Uterus (tissue), 3 donors: ENCODE measurements at regions not wholly inside any gene's neighbourhood (a gene's known extent, or its start where the extent isn't known, plus 50 kb on each side); places are given as distances from the start of the nearest gene placed in this dataset.

ENCODE experiments used
- DNase-seq, 2 donors: peaks; one replicate each; pipeline ENCODE4 v3.0.0-alpha.2; 2019 to 2020
- H3K27ac ChIP-seq, 2 donors: fragments of 200-600 bp; sonication (generic); 1 replicate in 1 of 2; 2 replicates in 1 of 2; pipeline ENCODE4 v1.5.1; 2016 to 2018
- H3K27me3 ChIP-seq, 2 donors: fragments of 200-600 bp; sonication (generic); one replicate each; pipeline ENCODE4 v1.5.1; 2018 to 2019; ENCODE audit warnings: control low read depth in 1 of 2
- H3K36me3 ChIP-seq, 2 donors: fragments of 200-600 bp; sonication (generic); one replicate each; pipeline ENCODE4 v1.5.1; 2019; ENCODE audit warnings: control low read depth in 1 of 2
- H3K4me1 ChIP-seq, 2 donors: fragments of 200-600 bp; sonication (generic); one replicate each; pipeline ENCODE4 v1.5.1; 2018 to 2019; ENCODE audit warnings: control low read depth in 1 of 2
- H3K4me3 ChIP-seq, 2 donors: fragments of 200-600 bp; sonication (generic); 1 replicate in 1 of 2; 2 replicates in 1 of 2; pipeline ENCODE4 v1.5.1; 2018 to 2019; ENCODE audit warnings: mild to moderate bottlenecking in 1 of 2
- H3K9me3 ChIP-seq, 2 donors: fragments of 200-600 bp; sonication (generic); one replicate each; pipeline ENCODE4 v1.5.1; 2019; ENCODE audit warnings: control low read depth in 1 of 2
- POLR2A ChIP-seq, 2 donors: fragments of 450-650 bp; IDR thresholded peaks; one replicate each; pipeline ENCODE4 v1.6.1; 2016; ENCODE audit warnings: antibody characterized with exemption in 2 of 2, mild to moderate bottlenecking in 1 of 2, moderate library complexity in 1 of 2
- intact Hi-C: fragments of 100-400 bp; cut with DNase I; formaldehyde crosslinking; loops from one replicate; pipeline ENCODE4 v1.15.1; 2023; ENCODE audit warnings: low total_unique reads
- TF ChIP-seq, protein P1 (sequence below), 4 experiments: fragments of 200-600 bp in 2 of 4; fragments of 450-650 bp in 2 of 4; sonication (generic) in 2 of 4; IDR thresholded peaks; one replicate each; pipeline ENCODE4 v1.5.1; 2016 to 2019; ENCODE audit warnings: antibody characterized with exemption in 4 of 4, mild to moderate bottlenecking in 2 of 4, moderate library complexity in 1 of 4
- donor health status: DM: yes; HTN: yes; CAD: no.

DNA sequence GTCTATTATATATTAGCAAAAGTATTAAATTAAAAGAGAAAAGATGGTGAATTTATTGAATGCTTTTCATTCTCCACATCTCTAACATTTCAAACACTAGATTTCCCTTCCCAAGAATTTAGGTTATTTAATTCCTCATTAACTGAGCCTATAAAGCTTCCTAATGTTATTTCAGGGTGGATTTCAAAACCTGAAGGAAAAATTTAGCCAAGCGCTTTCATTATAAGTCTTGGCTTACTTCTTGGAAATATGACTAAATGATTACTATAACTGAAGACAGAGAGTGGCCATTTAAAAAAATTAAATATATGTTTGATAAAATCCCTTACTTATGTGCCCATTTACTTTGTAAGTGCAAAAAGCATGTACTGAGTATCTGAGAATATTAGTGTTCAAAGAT, 141.8 kb upstream of the ARSJ start:
- TF ChIP-seq, protein P1, sequence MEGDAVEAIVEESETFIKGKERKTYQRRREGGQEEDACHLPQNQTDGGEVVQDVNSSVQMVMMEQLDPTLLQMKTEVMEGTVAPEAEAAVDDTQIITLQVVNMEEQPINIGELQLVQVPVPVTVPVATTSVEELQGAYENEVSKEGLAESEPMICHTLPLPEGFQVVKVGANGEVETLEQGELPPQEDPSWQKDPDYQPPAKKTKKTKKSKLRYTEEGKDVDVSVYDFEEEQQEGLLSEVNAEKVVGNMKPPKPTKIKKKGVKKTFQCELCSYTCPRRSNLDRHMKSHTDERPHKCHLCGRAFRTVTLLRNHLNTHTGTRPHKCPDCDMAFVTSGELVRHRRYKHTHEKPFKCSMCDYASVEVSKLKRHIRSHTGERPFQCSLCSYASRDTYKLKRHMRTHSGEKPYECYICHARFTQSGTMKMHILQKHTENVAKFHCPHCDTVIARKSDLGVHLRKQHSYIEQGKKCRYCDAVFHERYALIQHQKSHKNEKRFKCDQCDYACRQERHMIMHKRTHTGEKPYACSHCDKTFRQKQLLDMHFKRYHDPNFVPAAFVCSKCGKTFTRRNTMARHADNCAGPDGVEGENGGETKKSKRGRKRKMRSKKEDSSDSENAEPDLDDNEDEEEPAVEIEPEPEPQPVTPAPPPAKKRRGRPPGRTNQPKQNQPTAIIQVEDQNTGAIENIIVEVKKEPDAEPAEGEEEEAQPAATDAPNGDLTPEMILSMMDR (IDR thresholded peaks at IDR 0.05) = no peak
- no peak for TF ChIP-seq POLR2A (IDR thresholded peaks at IDR 0.05)
- no peaks in the 10 kb centered on the region for H3K27me3 ChIP-seq
- no peak overlapping the region for H3K27ac ChIP-seq
- intact Hi-C loops = no loop called here
- H3K4me1 ChIP-seq = no peaks in the 10 kb centered on the region
- no peak for DNase-seq
- no peaks in the 10 kb centered on the region for H3K9me3 ChIP-seq
- no peak overlapping the region for H3K4me3 ChIP-seq
- H3K36me3 ChIP-seq = no peaks in the 10 kb centered on the region

DNA sequence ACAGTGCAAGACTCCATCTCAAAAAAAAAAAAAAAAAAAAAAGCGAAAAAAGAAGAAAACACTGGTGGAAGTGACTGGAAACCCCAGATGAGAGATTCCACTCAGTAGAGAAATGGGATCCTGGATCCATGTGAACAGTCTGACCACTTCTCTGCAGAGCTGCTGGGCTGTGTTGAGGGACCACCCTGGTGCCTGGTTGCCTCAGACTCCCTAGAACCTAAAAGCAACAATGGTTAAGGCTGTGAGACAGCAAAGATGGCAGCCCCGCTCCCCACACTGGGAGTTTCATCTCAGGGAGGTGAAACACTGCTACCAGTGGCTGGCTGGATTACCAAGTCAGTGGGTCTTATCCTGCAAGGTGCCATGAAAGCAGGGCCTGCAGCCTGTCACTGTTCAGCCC, 152.8 kb upstream of the ARSJ start:
- Histone ChIP-seq H3K9me3 (no peaks in the 10 kb centered on the region), H3K27me3 (no peaks in the 10 kb centered on the region), H3K36me3 (no peaks in the 10 kb centered on the region), H3K4me3 (no peak overlapping the region), H3K27ac (no peak overlapping the region), H3K4me1 (no peaks in the 10 kb centered on the region)
- DNase-seq = no peak
- TF ChIP-seq POLR2A (IDR thresholded peaks at IDR 0.05) = no peak
- TF ChIP-seq, protein P1 (IDR thresholded peaks at IDR 0.05) = no peak
- intact Hi-C loops = no loop called here

DNA sequence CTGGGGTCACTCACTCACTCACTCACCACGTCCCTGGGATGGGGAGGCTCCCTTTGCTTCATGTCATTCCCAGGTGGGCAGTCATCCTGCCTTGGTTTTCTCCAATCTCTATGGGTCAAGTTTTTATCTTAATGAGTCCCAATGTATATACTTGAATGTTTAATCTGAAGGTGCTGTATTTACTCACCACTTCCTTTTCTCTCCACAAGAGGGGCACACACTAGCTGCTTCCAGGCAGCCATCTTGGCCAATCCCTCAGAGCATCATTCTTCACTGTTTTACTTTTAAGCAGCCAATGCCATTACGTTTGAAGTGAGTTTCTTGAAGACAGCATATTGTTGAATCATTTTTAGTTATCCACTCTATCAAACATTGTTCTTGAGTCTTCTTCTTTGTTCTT, 153.4 kb upstream of the ARSJ start:
- Histone ChIP-seq H3K27ac (no peak overlapping the region), H3K27me3 (no peaks in the 10 kb centered on the region), H3K4me1 (no peaks in the 10 kb centered on the region), H3K36me3 (no peaks in the 10 kb centered on the region), H3K9me3 (no peaks in the 10 kb centered on the region), H3K4me3 (no peak overlapping the region)
- intact Hi-C loops = no loop called here
- TF ChIP-seq POLR2A (IDR thresholded peaks at IDR 0.05) = no peak
- TF ChIP-seq, protein P1 (IDR thresholded peaks at IDR 0.05) = no peak
- DNase-seq = no peak

DNA sequence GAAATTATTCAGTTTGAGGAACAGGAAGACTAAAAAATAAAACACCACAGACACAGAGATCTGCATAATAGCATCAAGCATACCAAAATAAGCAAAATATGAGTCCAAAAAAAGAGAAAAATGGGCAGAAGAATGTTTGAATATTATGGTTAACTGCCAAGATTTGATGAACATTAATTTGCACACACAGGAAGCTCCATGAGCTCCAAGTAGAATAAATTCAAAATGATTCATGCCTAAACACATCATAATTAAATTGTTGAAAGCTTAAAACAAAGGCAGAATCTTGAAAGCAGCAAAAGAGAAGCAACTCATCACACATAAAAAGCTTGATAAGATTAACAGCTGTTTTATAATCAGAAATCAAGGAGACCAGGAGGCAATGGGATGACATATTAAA, 156.6 kb upstream of the ARSJ start:
- DNase-seq = no peak
- Histone ChIP-seq H3K27me3 (no peaks in the 10 kb centered on the region), H3K4me1 (no peaks in the 10 kb centered on the region), H3K27ac (no peak overlapping the region), H3K4me3 (no peak overlapping the region), H3K9me3 (no peaks in the 10 kb centered on the region), H3K36me3 (no peaks in the 10 kb centered on the region)
- intact Hi-C loops = no loop called here
- TF ChIP-seq POLR2A (IDR thresholded peaks at IDR 0.05) = no peak
- TF ChIP-seq, protein P1 (IDR thresholded peaks at IDR 0.05) = no peak

DNA sequence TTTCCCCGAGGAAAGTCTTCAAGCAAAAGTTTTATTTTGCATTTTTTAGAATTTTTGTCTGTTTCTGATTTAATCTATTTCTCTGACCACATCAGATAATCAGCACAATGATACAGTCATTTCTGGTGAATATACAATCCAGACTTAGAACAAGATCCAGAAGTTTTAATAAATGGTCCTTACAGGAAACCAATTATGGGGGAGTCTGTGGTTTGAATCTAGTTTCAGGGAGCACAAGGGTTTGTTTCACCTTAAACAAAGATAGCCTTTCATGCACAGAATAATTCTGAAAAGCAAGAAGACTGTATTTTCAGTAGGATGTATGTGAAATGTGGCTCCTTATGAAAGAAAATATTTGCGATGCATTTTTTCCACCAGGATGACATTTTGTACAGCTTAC, 158.5 kb upstream of the ARSJ start:
- H3K9me3 ChIP-seq = no peaks in the 10 kb centered on the region
- intact Hi-C loops = no loop called here
- H3K27ac ChIP-seq = no peak overlapping the region
- H3K4me3 ChIP-seq = no peak overlapping the region
- TF ChIP-seq POLR2A (IDR thresholded peaks at IDR 0.05) = no peak
- TF ChIP-seq, protein P1 (IDR thresholded peaks at IDR 0.05) = no peak
- DNase-seq = no peak
- no peaks in the 10 kb centered on the region for H3K4me1 ChIP-seq
- H3K27me3 ChIP-seq = no peaks in the 10 kb centered on the region
- no peaks in the 10 kb centered on the region for H3K36me3 ChIP-seq
